Fibroblast of mammary gland (primary cell): ENCODE measurements at regions not wholly inside any gene's neighbourhood (a gene's known extent, or its start where the extent isn't known, plus 50 kb on each side); places are given as distances from the start of the nearest gene placed in this dataset.

ENCODE experiments used
- DNase-seq: peaks from one replicate; pipeline ENCODE4 v3.0.0-alpha.2; 2010; ENCODE audit warnings: low read depth
- H3K4me3 ChIP-seq: 2 replicates; pipeline ENCODE4 v1.5.1; 2011; ENCODE audit warnings: low read depth, mild to moderate bottlenecking, low read length, moderate library complexity; ENCODE audit not compliant: control insufficient read depth
- TF ChIP-seq, protein P1 (sequence below): conservative IDR thresholded peaks from 2 replicates; pipeline ENCODE4 v1.5.1; 2011; ENCODE audit warnings: low read depth, low read length, inconsistent platforms; ENCODE audit not compliant: control insufficient read depth, insufficient read depth

DNA sequence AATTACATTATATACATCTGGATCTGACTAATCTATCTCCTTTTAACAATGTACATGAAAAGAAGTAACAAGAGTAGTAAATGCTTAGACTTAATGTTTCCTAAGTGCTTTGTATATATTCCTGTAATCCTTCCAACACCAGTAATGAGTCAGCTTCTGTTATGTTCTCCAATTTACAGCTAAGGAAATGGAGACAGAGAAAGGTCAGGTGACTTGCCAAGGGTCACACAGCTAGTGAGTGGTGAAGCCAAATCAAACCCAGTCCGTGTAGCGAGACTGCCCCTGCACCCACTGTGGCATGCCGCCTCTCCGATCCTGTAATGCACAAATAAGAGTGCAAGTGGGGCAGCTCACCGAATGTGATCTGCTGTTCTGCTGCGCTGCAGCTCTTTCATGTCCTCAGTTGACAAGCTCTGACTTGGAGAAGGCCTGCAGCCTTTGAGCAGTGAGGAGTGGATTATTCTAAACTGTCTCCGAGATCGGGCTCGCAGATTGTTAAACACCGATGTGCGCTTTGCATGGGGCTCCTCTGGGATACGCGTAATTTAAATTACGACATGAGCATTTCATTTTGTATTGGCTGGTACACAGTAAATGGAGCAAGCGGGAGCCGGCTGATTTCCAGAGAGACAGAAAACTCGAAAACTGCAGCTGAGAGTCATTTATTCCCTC is 65.1 kb upstream of the KTN1 start:
- TF ChIP-seq, protein P1, sequence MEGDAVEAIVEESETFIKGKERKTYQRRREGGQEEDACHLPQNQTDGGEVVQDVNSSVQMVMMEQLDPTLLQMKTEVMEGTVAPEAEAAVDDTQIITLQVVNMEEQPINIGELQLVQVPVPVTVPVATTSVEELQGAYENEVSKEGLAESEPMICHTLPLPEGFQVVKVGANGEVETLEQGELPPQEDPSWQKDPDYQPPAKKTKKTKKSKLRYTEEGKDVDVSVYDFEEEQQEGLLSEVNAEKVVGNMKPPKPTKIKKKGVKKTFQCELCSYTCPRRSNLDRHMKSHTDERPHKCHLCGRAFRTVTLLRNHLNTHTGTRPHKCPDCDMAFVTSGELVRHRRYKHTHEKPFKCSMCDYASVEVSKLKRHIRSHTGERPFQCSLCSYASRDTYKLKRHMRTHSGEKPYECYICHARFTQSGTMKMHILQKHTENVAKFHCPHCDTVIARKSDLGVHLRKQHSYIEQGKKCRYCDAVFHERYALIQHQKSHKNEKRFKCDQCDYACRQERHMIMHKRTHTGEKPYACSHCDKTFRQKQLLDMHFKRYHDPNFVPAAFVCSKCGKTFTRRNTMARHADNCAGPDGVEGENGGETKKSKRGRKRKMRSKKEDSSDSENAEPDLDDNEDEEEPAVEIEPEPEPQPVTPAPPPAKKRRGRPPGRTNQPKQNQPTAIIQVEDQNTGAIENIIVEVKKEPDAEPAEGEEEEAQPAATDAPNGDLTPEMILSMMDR = no peak
- DNase-seq = peak; percentile 85
- H3K4me3 ChIP-seq = no peak overlapping the region

DNA sequence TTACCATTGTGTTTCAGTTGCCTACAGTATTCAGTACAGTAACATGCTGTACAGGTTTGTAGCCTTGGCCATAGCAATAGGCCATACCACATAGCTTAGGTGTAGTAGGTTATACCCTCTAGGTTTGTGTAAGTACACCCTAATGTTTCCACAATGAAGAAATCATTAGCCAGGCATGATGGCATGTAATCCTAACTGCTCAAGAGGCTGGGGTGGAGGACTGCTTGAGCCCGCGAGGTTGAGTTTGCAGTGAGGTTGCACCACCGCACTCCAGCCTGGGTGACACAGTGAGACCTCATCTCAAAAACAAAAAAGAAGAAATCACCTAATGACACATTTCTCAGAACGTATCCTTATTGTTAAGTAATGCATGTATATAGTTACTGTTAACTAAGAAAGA is 63.2 kb upstream of the KTN1 start:
- H3K4me3 ChIP-seq = no peak overlapping the region
- DNase-seq = no peak
- TF ChIP-seq, protein P1 = no peak

DNA sequence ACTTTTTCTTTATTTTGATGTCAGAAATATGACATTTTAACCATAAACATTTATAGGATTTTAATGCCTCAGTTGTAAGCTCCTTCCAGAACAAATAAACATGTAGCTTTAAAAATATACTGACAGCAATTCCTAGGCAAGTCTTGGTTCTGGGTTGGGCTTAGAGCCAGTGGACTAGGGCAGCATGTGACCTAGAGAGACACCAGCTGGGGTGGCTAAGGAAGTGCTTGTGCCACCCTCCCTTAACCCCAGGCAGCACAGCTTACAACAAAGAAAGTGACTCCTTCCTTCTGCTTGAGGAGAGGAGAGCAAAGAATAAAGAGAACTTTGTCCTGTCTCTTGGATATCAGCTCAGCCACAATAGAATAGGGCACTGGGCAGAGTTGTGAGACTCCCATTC is 61.6 kb upstream of the KTN1 start:
- no peak overlapping the region for H3K4me3 ChIP-seq
- TF ChIP-seq, protein P1 = no peak
- DNase-seq = peak; percentile 10

GRCh38 chr14:55519473-55520080 is 60.4 kb upstream of the KTN1 start:
- DNase-seq = no peak
- TF ChIP-seq, protein P1 = no peak
- no peak overlapping the region for H3K4me3 ChIP-seq

DNA sequence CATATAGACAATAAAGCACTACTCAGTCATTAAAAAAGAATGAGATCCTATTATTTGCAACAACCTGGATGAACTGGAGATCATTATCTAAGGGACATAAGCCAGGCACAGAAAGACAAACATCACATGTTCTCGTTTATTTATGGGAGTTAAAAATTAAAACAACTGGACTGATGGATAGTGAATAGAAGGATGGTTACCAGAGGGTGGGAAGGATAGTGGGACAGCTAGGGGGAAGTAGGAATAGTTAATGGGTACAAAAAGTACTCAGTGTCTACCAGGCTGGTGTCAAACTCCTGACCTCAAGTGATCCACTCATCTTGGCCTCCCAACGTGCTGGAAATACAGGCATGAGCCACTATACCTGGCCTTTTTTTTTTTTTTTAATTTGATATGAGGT is 56.7 kb upstream of the KTN1 start:
- TF ChIP-seq, protein P1 = no peak
- no peak overlapping the region for H3K4me3 ChIP-seq
- no peak for DNase-seq
